HEK293 (cell line): ENCODE measurements at regions not wholly inside any gene's neighbourhood (a gene's known extent, or its start where the extent isn't known, plus 50 kb on each side); places are given as distances from the start of the nearest gene placed in this dataset.

Source experiments
- CTCF ChIA-PET: fragments of 350-600 bp; formaldehyde crosslinking; extraction: SDS; loops from one replicate; lab custom pipeline; 2021; ENCODE audit warnings: antibody characterized with exemption; lab: Yijun Ruan, JAX
- POLR2A ChIA-PET: fragments of 300-600 bp; formaldehyde crosslinking; extraction: SDS; loops from one replicate; lab custom pipeline; 2020; ENCODE audit warnings: antibody characterized with exemption, inconsistent platforms; lab: Yijun Ruan, JAX
- H3K27ac ChIP-seq: fragments of 200-500 bp; sonication (Bioruptor generic); 2 replicates; pipeline ENCODE4 v1.5.1; 2014; ENCODE audit warnings: low read depth, low read length, control low read depth, inconsistent platforms; ENCODE audit errors: extremely low read depth
- H3K36me3 ChIP-seq, 2 experiments: fragments of 200-500 bp in 1 of 2; sonication (Bioruptor generic) in 1 of 2; 1 replicate in 1 of 2; 2 replicates in 1 of 2; pipeline ENCODE4 v1.5.1; 2014 to 2017; ENCODE audit warnings: inconsistent platforms in 2 of 2, low read length in 2 of 2; ENCODE audit not compliant: control insufficient read depth in 2 of 2, insufficient read depth in 1 of 2
- H3K4me1 ChIP-seq: fragments of 200-500 bp; sonication (Bioruptor generic); 2 replicates; pipeline ENCODE4 v1.5.1; 2014; ENCODE audit warnings: mild to moderate bottlenecking, low read length, inconsistent platforms; ENCODE audit not compliant: control insufficient read depth, insufficient read depth
- H3K4me3 ChIP-seq: 2 replicates; pipeline ENCODE4 v1.5.1; 2011; ENCODE audit warnings: low read depth, mild to moderate bottlenecking, control low read depth, low read length, moderate library complexity
- H3K9me3 ChIP-seq: fragments of 200-500 bp; sonication (Bioruptor generic); 2 replicates; pipeline ENCODE4 v1.5.1; 2014; ENCODE audit warnings: low read depth, low read length, inconsistent platforms; ENCODE audit not compliant: control insufficient read depth, insufficient read depth
- AEBP2 ChIP-seq: fragments of 450-650 bp; formaldehyde crosslinking; IDR thresholded peaks from 2 replicates; pipeline ENCODE4 v1.5.1; 2016; ENCODE audit warnings: missing biosample characterization, missing genetic modification characterization, borderline replicate concordance
- GLIS2 ChIP-seq: fragments of 450-650 bp; formaldehyde crosslinking; IDR thresholded peaks from 2 replicates; pipeline ENCODE4 v1.5.1; 2016; ENCODE audit warnings: missing biosample characterization, missing genetic modification characterization
- IKZF3 ChIP-seq: fragments of 450-650 bp; IDR thresholded peaks from 2 replicates; pipeline ENCODE4 v1.5.0; 2018; ENCODE audit warnings: missing biosample characterization, mild to moderate bottlenecking, missing genetic modification characterization, moderate library complexity
- KLF7 ChIP-seq: fragments of 450-650 bp; formaldehyde crosslinking; IDR thresholded peaks from 2 replicates; pipeline ENCODE4 v1.5.1; 2016; ENCODE audit warnings: missing biosample characterization, missing genetic modification characterization, borderline replicate concordance
- PATZ1 ChIP-seq: fragments of 450-650 bp; formaldehyde crosslinking; IDR thresholded peaks from 2 replicates; pipeline ENCODE4 v1.5.1; 2016; ENCODE audit warnings: missing biosample characterization, missing genetic modification characterization
- PRDM2 ChIP-seq: fragments of 450-650 bp; formaldehyde crosslinking; IDR thresholded peaks from 2 replicates; pipeline ENCODE4 v1.5.1; 2016; ENCODE audit warnings: missing biosample characterization, missing genetic modification characterization, borderline replicate concordance
- RBAK ChIP-seq: fragments of 450-650 bp; formaldehyde crosslinking; IDR thresholded peaks from 2 replicates; pipeline ENCODE4 v1.5.1; 2016; ENCODE audit warnings: missing biosample characterization, missing genetic modification characterization
- SALL2 ChIP-seq: fragments of 450-650 bp; formaldehyde crosslinking; IDR thresholded peaks from 2 replicates; pipeline ENCODE4 v1.5.0; 2017; ENCODE audit warnings: missing biosample characterization, mild to moderate bottlenecking, missing genetic modification characterization, borderline replicate concordance
- TSHZ1 ChIP-seq: fragments of 450-650 bp; formaldehyde crosslinking; IDR thresholded peaks from 2 replicates; pipeline ENCODE4 v1.5.1; 2016; ENCODE audit warnings: missing biosample characterization, missing genetic modification characterization, borderline replicate concordance
- ZNF211 ChIP-seq: fragments of 450-650 bp; formaldehyde crosslinking; IDR thresholded peaks from 2 replicates; pipeline ENCODE4 v1.5.1; 2016; ENCODE audit warnings: low read depth, missing biosample characterization, missing genetic modification characterization
- ZNF341 ChIP-seq: fragments of 450-650 bp; formaldehyde crosslinking; IDR thresholded peaks from 2 replicates; pipeline ENCODE4; 2016; ENCODE audit warnings: low read depth, missing biosample characterization, missing genetic modification characterization
- ZNF426 ChIP-seq: fragments of 450-650 bp; formaldehyde crosslinking; IDR thresholded peaks from 2 replicates; pipeline ENCODE4 v1.5.1; 2017; ENCODE audit warnings: missing biosample characterization, missing genetic modification characterization, mild to moderate bottlenecking, inconsistent platforms, moderate library complexity
- ZNF501 ChIP-seq: fragments of 450-650 bp; formaldehyde crosslinking; IDR thresholded peaks from 2 replicates; pipeline ENCODE4 v1.5.1; 2016; ENCODE audit warnings: missing biosample characterization, missing genetic modification characterization
- ZNF514 ChIP-seq: fragments of 450-650 bp; formaldehyde crosslinking; IDR thresholded peaks from 2 replicates; pipeline ENCODE4 v1.5.1; 2016; ENCODE audit warnings: missing biosample characterization, missing genetic modification characterization
- ZNF654 ChIP-seq: fragments of 450-650 bp; formaldehyde crosslinking; IDR thresholded peaks from 2 replicates; pipeline ENCODE4 v1.5.1; 2016; ENCODE audit warnings: low read depth, missing biosample characterization, missing genetic modification characterization
- ZNF777 ChIP-seq: fragments of 450-650 bp; formaldehyde crosslinking; IDR thresholded peaks from 2 replicates; pipeline ENCODE4 v1.5.1; 2017; ENCODE audit warnings: missing biosample characterization, missing genetic modification characterization, borderline replicate concordance
- ZNF837 ChIP-seq: fragments of 450-650 bp; formaldehyde crosslinking; IDR thresholded peaks from 2 replicates; pipeline ENCODE4 v1.5.1; 2016; ENCODE audit warnings: missing biosample characterization, missing genetic modification characterization

GRCh38 chr11:10926801-10927211 lies 69.0 kb upstream of the ZBED5 start:
- ChIA-PET POLR2A (interaction anchor here (1.1 to 3.5 kb wide), 3 partner anchors 32 to 118 kb away, joined by 3 to 21 read pairs (median 16); partner anchors contain the start of genes EIF4G2 and ZBED5), CTCF (interaction anchor here (0.6 to 1.7 kb wide), 4 partner anchors 47 to 1038 kb away, joined by 3 to 8 read pairs (median 4); no protein-coding TSS in a partner anchor)
- H3K4me1 ChIP-seq: no peaks in the 10 kb centered on the region

GRCh38 chr11:10925149-10925926 lies 67.5 kb upstream of the ZBED5 start:
- H3K27ac ChIP-seq: no peak overlapping the region
- POLR2A ChIA-PET: interaction anchor here (1.1 to 6.1 kb wide), 5 partner anchors 8 to 129 kb away, joined by 3 to 55 read pairs (median 7); partner anchors contain the start of genes EIF4G2 and ZBED5
- no peaks in the 10 kb centered on the region for H3K4me1 ChIP-seq
- CTCF ChIA-PET: interaction anchor here (0.6 to 2.8 kb wide), 13 partner anchors 8 to 818 kb away, joined by 3 to 9 read pairs (median 4); partner anchors contain the start of gene EIF4G2
- no peaks in the 10 kb centered on the region for H3K9me3 ChIP-seq
- no peak overlapping the region for H3K4me3 ChIP-seq
- no peaks in the 10 kb centered on the region for H3K36me3 ChIP-seq
- TF ChIP-seq ZNF777 (tag by site-specific recombination) (no peak), ZNF211 (no peak), PRDM2 (no peak), AEBP2 (tag by site-specific recombination) (no peak), GLIS2 (tag by site-specific recombination) (no peak), IKZF3 (tag by site-specific recombination) (no peak), ZNF501 (tag by site-specific recombination) (no peak), ZNF837 (tag by site-specific recombination) (no peak)

More at GRCh38 chr11:10926801-10927211, 69.0 kb upstream of the ZBED5 start:
- no peak overlapping the region for H3K4me3 ChIP-seq
- no peak overlapping the region for H3K27ac ChIP-seq
- H3K9me3 ChIP-seq: no peaks in the 10 kb centered on the region
- H3K36me3 ChIP-seq: no peaks in the 10 kb centered on the region
- no peak for TF ChIP-seq SALL2 (tag by site-specific recombination)
- TF ChIP-seq KLF7: no peak
- no peak for TF ChIP-seq ZNF654 (tag by site-specific recombination)
- no peak for TF ChIP-seq ZNF341 (tag by site-specific recombination)
- no peak for TF ChIP-seq ZNF426 (tag by site-specific recombination)
- TF ChIP-seq ZNF514: no peak
- TF ChIP-seq RBAK: no peak
- no peak for TF ChIP-seq TSHZ1
- TF ChIP-seq PATZ1 (tag by site-specific recombination): no peak
